GM10266 (cell line): ENCODE measurements at regions not wholly inside any gene's neighbourhood (a gene's known extent, or its start where the extent isn't known, plus 50 kb on each side); places are given as distances from the start of the nearest gene placed in this dataset.

ENCODE experiments used
- DNase-seq: peaks from one replicate; pipeline ENCODE4 v3.0.0; 2012; ENCODE audit errors: extremely low spot score
- TF ChIP-seq, protein P1 (sequence below): IDR thresholded peaks from 2 replicates; pipeline ENCODE4 v1.5.1; 2012; ENCODE audit warnings: mild to moderate bottlenecking, low read depth; ENCODE audit not compliant: control insufficient read depth, insufficient read depth; ENCODE audit errors: missing control alignments

DNA sequence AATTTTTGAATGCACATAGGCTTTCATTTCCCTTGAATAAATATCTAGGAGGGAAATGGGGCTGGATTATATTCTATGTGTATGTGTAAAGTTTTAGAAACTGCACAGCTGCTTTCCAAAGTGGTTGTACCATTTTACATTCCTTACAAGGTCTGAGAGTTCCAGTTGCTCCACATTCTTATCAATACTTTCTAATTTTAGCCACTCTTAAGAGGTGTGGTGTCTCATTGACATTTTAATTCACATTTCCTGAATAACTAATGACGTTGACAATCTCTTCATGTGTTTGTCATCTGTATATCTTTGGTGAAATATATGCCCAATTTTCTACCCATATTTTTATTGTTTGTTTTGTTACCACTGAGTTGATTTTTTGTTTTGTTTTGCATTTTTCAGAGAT lies 74.6 kb upstream of the VASH1 start:
- TF ChIP-seq, protein P1, sequence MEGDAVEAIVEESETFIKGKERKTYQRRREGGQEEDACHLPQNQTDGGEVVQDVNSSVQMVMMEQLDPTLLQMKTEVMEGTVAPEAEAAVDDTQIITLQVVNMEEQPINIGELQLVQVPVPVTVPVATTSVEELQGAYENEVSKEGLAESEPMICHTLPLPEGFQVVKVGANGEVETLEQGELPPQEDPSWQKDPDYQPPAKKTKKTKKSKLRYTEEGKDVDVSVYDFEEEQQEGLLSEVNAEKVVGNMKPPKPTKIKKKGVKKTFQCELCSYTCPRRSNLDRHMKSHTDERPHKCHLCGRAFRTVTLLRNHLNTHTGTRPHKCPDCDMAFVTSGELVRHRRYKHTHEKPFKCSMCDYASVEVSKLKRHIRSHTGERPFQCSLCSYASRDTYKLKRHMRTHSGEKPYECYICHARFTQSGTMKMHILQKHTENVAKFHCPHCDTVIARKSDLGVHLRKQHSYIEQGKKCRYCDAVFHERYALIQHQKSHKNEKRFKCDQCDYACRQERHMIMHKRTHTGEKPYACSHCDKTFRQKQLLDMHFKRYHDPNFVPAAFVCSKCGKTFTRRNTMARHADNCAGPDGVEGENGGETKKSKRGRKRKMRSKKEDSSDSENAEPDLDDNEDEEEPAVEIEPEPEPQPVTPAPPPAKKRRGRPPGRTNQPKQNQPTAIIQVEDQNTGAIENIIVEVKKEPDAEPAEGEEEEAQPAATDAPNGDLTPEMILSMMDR: no peak
- no peak for DNase-seq

DNA sequence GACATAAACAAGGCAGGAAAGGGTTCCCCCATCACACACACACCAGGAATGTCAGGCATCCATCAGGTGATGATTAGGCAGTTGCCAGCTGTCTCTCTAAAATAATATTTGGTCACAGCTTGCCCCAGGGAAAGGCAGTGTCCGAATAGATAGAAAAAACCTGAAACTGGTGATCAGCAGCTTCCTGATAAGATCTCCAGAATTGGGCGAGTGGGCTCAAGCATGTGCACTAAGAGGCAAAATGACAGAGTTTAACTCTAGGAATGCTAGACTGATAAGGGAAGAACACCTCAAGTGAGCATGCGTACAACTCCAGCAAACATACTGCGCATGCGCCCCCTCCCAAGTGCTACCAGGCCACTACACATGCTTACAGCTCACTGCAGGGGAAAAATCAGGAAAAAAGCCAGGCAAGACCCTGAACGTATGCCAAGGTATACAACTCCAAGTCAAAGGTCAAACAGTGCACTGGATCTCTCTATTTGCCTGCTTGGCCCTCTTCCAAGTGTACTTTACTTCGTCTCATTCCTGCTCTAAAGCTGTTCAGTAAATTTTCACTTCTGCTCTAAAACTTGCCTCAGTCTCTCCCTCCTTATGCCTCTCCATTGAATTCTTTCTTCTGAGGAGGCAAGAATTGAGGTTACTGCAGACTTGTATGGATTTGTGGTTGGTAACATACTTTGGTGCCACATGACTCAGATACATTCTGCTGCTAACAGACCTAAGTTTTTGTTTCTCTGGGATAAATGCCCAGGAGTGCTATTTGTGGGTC lies 73.5 kb upstream of the VASH1 start:
- DNase-seq: no peak
- TF ChIP-seq, protein P1: no peak

DNA sequence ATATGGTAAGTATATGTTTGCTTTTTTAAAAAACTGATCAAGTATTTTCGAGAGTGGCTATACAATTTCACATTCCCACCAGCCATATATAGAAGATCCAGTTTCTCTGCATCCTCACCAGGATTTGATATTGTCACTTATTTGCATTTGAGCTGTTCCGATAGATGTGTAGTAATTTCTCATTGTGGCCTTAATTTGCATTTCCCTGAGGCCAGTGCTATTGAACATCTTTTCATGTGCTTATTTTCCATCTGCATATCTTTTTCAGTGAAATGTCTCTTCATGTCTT lies 72.9 kb upstream of the VASH1 start:
- TF ChIP-seq, protein P1: no peak

DNA sequence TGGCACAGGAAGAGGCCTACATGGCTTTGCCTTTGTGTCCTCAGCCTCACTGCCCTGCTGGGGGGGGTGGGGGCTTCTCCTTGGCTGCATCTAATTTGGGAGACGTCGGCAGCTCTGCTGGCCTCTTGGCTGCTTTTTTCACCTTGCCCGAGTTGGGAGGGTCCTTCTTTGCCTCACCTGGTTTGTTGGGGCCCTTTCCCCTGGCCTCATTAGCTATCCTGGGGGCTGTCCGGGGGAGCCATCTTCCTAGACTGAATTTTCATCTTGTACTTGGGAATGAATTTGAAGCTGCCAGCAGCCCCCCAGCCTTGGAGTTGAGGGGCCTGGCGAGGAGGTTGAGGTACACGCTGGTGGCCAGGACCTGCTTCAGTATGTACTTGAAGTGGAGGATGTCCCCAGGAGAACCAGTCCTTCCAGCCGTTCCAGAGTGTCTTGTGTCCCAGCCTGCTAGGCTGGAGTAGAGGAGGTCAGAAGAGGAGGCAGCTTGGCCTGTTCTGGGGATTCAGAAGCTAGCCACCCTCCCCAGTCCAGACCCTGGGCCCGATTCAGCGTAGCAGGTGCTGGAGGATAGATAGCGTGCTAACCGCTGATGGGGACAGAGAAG lies 70.7 kb upstream of the VASH1 start:
- TF ChIP-seq, protein P1: no peak
- no peak for DNase-seq

More for the DNA sequence above, 72.9 kb upstream of the VASH1 start:
- DNase-seq: no peak

DNA sequence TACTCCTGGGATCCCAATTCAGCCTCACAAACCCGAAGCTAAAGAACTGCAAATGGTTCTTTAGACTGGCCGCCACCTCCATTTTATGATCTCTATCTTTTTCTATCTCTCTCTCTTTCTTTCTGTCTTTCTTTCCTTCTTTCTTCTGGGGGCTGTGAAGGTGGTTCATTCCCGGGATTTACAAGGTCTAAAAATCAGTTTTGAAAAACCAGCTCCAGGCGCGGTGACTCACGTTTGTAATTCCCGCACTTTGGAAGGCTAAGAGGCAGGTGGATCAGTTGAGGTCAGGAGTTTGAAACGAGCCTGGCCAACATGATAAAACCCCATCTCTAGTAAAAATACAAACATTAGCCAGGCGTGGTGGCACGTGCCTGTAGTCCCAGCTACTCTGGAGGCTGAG lies 67.2 kb upstream of the VASH1 start:
- TF ChIP-seq, protein P1: no peak
- no peak for DNase-seq

DNA sequence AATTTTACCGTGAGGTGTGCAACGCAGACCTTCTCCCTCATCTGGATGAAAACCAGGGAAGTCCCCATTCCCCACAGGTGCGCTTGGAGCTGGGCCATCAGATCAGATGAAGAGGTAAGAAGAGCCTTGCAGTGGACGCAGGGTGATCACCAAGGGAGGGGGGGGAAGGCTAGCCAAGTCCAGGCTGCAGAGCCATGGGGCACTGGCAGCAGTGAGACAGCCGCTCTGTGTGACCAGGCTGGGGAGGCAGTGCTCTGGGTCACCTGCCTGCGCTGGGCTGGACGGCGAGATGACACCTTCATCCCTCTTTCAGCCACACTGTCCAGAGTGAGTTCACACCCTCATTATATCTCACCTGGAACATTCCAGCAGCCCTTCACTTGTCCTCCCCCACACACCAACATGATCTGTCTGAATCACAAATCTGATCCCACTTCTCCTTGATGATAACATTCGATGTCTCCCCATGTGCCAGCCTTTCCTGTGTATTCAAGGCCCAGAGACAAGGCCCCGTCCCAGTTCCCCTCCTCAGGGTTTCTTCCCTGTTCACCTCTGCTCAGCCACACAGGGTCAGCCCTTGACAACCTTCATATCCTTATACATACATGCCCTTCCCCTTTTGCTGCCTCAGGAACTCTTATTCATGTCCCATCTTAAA lies 65.9 kb upstream of the VASH1 start:
- TF ChIP-seq, protein P1: no peak
- DNase-seq: no peak

DNA sequence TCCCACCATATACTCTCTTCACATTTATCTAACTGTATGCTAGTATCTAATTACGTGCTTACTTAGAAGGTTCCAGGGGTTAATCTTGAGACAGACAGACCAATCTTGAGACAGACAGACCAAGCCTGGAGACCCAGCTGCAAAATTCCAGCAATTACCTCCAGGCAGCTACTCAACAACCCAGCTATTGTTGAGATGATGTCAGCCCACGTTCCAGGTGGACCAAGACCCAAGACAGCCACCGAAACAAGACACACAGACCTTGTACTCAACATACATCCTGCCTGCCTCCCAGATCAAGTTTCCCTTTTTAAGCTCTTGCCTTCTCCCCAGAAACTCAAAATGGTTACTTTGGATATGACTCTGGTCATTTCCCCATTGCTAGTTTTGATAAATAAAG lies 64.9 kb upstream of the VASH1 start:
- no peak for DNase-seq

More for the DNA sequence above, 64.9 kb upstream of the VASH1 start:
- TF ChIP-seq, protein P1: no peak
